SK-N-MC (cell line): ENCODE measurements at regions not wholly inside any gene's neighbourhood (a gene's known extent, or its start where the extent isn't known, plus 50 kb on each side); places are given as distances from the start of the nearest gene placed in this dataset.
"Not testable (repeated sequence)": the region's sequence is repeated elsewhere in the genome, so short reads cannot be mapped to it uniquely, and the experiment has no call there.

ENCODE experiments used
- DNase-seq: peaks from one replicate; pipeline ENCODE4 v3.0.0-alpha.2; 2011; ENCODE audit warnings: low read depth, low spot score
- H3K27ac ChIP-seq: fragments of 200-600 bp; sonication (generic); 2 replicates; pipeline ENCODE4 v1.5.1; 2016; ENCODE audit warnings: mixed run types
- H3K36me3 ChIP-seq: fragments of 200-600 bp; sonication (generic); 2 replicates; pipeline ENCODE4 v1.6.1; 2017; ENCODE audit warnings: antibody characterized with exemption, low read length, mixed read lengths; ENCODE audit not compliant: insufficient read depth
- H3K4me3 ChIP-seq: fragments of 200-600 bp; sonication (generic); 2 replicates; pipeline ENCODE4 v1.5.1; 2016
- H3K9ac ChIP-seq: fragments of 200-600 bp; sonication (generic); 2 replicates; pipeline ENCODE4 v1.8.0; 2017; ENCODE audit warnings: mixed run types, mixed read lengths; ENCODE audit not compliant: insufficient read length
- H3K9me3 ChIP-seq: fragments of 200-600 bp; sonication (generic); 2 replicates; pipeline ENCODE4 v1.6.1; 2017; ENCODE audit warnings: low read depth, mild to moderate bottlenecking, antibody characterized with exemption, low read length, moderate library complexity, mixed read lengths

- not testable (repeated sequence) for H3K36me3 ChIP-seq, H3K27ac ChIP-seq, H3K9me3 ChIP-seq, DNase-seq, H3K9ac ChIP-seq, H3K4me3 ChIP-seq
Measured at GRCh38 chr1:146479188-146479587, 250.4 kb upstream of the NOTCH2NLA start.

GRCh38 chr1:146478125-146478720 lies 249.4 kb upstream of the NOTCH2NLA start:
- H3K9ac ChIP-seq, H3K9me3 ChIP-seq, H3K36me3 ChIP-seq, DNase-seq, H3K27ac ChIP-seq, H3K4me3 ChIP-seq: not testable (repeated sequence)

DNA sequence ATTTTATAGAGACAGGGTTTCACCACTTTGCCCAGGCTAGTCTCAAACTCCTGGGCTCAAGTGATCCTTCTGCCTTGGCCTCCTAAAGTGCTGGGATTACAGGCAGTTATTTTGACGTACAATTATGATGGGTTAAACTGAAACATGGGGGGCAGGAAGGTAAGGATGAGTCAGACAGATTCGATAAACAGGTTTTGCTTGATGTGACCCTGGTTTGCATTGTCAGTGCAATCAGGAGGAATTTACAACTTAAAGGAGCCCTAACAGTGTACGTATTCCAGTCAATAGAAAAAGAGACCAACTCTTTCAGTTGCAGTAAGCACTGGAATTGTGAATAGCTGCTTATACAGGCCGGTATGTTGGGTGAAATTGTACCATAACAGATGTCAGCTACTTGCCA lies 246.3 kb upstream of the NOTCH2NLA start:
- not testable (repeated sequence) for H3K27ac ChIP-seq, DNase-seq, H3K4me3 ChIP-seq, H3K9ac ChIP-seq, H3K9me3 ChIP-seq, H3K36me3 ChIP-seq

GRCh38 chr1:146474216-146474615 lies 245.4 kb upstream of the NOTCH2NLA start:
- not testable (repeated sequence) for H3K27ac ChIP-seq, DNase-seq, H3K4me3 ChIP-seq, H3K36me3 ChIP-seq, H3K9me3 ChIP-seq, H3K9ac ChIP-seq

DNA sequence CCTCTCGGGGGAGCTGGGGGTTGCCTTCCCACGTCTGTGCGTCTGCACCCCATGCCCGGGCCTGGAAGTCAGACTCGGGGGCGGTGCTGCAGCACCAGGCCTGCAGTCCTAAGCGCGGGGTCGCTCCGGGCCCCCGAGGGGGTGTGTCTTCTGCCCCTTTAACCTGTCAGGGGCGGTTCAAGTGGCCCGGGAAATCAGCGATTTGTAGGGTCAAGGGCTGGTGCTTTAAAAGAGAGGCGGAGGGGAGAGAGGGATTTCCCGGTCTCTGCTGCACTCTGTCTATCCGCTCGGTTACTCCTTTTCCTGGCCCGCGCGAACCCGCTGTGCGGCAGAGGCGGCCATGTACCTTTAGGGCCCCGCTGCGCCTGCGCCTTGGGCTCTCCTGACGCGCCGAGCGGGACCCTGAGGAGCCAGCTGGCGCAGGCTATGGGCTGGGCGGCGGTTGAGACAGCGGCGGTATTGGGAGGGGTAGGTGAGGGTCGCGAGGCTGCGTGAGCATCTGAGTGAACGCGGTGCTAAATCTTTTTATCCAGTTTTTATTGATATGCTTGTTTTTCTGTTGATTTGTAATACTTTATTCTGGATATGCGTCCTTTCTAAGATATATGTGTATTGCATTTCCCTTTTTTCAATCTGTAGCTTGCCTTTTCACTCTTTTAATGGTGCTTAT lies 243.5 kb upstream of the NOTCH2NLA start:
- not testable (repeated sequence) for H3K36me3 ChIP-seq, DNase-seq, H3K27ac ChIP-seq, H3K9ac ChIP-seq, H3K9me3 ChIP-seq
- peak overlapping the region; percentile 67 for H3K4me3 ChIP-seq

DNA sequence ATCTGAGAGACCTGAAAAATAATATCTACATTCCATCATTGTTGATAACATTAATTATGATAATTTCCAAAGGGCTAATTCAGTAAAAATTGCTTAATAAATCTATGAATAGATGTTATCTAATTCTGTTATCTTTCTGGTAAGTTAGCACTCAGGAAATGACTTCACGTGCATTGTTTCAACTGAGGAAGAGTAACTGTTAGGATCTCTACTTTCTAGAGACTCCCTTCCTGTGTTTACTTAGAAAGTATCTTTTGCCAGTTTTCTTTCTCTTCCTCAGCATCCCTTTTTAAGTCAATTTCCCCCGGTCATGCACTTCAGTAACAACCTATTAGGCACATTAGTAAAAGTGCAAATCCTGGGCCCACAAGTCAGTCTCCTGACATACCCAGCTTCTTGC lies 231.1 kb upstream of the NOTCH2NLA start:
- not testable (repeated sequence) for H3K4me3 ChIP-seq, H3K9ac ChIP-seq, H3K9me3 ChIP-seq, H3K36me3 ChIP-seq, DNase-seq, H3K27ac ChIP-seq

GRCh38 chr1:146459308-146459707 lies 230.5 kb upstream of the NOTCH2NLA start:
- not testable (repeated sequence) for DNase-seq, H3K27ac ChIP-seq, H3K36me3 ChIP-seq

GRCh38 chr1:146448877-146449246 lies 220.0 kb upstream of the NOTCH2NLA start:
- H3K9me3 ChIP-seq, DNase-seq, H3K4me3 ChIP-seq, H3K27ac ChIP-seq, H3K9ac ChIP-seq, H3K36me3 ChIP-seq: not testable (repeated sequence)

More at GRCh38 chr1:146459308-146459707, 230.5 kb upstream of the NOTCH2NLA start:
- H3K9me3 ChIP-seq, H3K9ac ChIP-seq, H3K4me3 ChIP-seq: not testable (repeated sequence)

GRCh38 chr1:146448212-146448876 lies 219.5 kb upstream of the NOTCH2NLA start:
- not testable (repeated sequence) for H3K27ac ChIP-seq, H3K4me3 ChIP-seq, H3K9me3 ChIP-seq, DNase-seq, H3K36me3 ChIP-seq, H3K9ac ChIP-seq

- H3K36me3 ChIP-seq, DNase-seq, H3K27ac ChIP-seq, H3K9me3 ChIP-seq, H3K9ac ChIP-seq, H3K4me3 ChIP-seq: not testable (repeated sequence)
Measured at GRCh38 chr1:146443871-146444222, 215.0 kb upstream of the NOTCH2NLA start.

DNA sequence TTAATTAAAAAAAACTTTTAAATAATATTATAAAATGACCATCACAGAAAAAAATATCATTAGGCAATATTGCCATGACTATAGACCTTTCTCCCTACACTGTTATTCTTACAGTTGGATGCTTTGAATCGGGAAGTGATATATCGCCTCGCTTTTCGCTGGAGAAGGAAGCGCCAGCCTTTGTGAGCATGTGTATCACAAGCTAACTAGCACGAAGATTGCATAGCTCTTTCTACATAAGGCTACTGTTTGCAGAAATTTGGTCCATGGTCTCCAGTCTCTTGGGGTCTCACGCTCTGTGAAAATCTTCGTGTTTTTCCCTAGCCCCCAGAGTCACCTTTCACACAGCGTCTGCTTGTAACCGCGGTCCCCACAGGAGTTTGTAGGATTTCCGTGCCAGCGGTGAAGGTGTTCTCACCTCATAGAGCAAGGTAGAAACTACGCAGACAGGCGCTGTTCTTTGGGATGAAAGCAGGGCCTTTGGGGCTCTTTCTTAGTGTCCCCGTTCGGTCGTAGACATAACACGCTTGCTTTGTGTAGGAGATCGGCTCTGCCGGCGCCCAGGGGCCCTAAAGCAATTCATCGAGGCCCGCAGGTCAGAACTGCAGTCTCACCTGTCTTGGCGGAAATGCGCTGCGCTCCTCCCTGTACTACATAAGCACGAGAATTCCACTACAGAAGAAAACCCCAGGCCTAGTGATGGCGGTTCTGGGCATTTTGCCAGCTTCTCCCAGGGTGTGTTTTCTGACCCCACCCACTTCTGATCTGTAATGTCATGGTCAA lies 214.5 kb upstream of the NOTCH2NLA start:
- not testable (repeated sequence) for DNase-seq, H3K36me3 ChIP-seq, H3K4me3 ChIP-seq, H3K9ac ChIP-seq, H3K27ac ChIP-seq, H3K9me3 ChIP-seq

DNA sequence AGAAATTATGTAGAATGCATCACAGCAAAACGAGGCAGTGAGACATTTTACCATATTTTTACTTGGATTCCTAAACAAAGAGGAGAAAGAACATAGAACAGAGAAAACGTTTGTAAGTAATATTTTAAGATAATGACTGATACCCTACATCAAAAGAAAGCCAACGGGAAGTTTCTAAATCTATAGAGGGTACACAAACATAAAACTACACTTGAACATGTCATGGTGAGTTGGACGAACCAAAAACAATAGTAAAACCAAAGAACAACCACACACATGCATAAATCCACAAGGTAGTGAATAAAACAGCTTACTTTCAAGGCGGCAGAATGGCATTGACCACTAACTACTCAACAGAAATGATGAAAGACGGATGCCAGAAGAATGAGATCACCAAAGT lies 209.7 kb upstream of the NOTCH2NLA start:
- not testable (repeated sequence) for H3K9ac ChIP-seq, DNase-seq, H3K27ac ChIP-seq, H3K36me3 ChIP-seq, H3K9me3 ChIP-seq, H3K4me3 ChIP-seq

- not testable (repeated sequence) for H3K9ac ChIP-seq, H3K4me3 ChIP-seq, H3K27ac ChIP-seq, H3K9me3 ChIP-seq, H3K36me3 ChIP-seq, DNase-seq
Measured at GRCh38 chr1:146416642-146417041, 187.8 kb upstream of the NOTCH2NLA start.

- not testable (repeated sequence) for H3K9me3 ChIP-seq, H3K9ac ChIP-seq, H3K36me3 ChIP-seq, H3K4me3 ChIP-seq, H3K27ac ChIP-seq, DNase-seq
Measured at GRCh38 chr1:146415017-146415416, 186.2 kb upstream of the NOTCH2NLA start.
